Panc1 (cell line): ENCODE measurements at regions not wholly inside any gene's neighbourhood (a gene's known extent, or its start where the extent isn't known, plus 50 kb on each side); places are given as distances from the start of the nearest gene placed in this dataset.

Experiments used
- CTCF ChIP-seq: fragments of 450-650 bp; IDR thresholded peaks from 2 replicates; pipeline ENCODE4 v1.5.1; 2017; ENCODE audit warnings: mild to moderate bottlenecking
- POLR2AphosphoS5 ChIP-seq: IDR thresholded peaks from 2 replicates; pipeline ENCODE4 v1.6.1; 2012; ENCODE audit warnings: mild to moderate bottlenecking, low read depth, low read length, moderate library complexity
- TCF7L2 ChIP-seq: IDR thresholded peaks from 2 replicates; pipeline ENCODE4 v1.6.1; 2011; ENCODE audit warnings: mild to moderate bottlenecking, low read depth, low read length, inconsistent platforms

GRCh38 chr5:38612851-38613250 is 56.4 kb upstream of the LIFR start:
- TF ChIP-seq POLR2AphosphoS5 (no peak), CTCF (no peak), TCF7L2 (no peak)
